ENCODE measurements at regions not wholly inside any gene's neighbourhood (a gene's known extent, or its start where the extent isn't known, plus 50 kb on each side); places are given as distances from the start of the nearest gene placed in this dataset.

DNA sequence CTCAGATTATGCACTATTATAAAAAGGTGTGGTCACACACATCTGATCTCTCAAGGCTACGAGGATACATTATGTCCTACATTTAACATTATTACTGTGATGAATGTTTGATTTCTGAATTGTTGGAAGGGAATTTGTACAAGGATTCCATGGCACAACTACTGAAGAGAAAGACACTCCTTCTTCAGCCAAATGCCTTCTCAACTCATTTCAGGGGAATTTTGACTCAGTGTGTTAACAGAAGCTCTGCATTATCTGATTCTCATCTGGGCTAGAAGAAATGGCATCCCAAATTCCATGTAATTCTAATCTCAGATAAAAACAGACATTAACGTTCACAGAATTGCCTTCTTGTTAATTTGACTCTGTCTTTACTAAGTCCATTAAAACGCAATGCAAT lies 477.7 kb downstream of the PDGFC start:
- TF ChIP-seq, protein P1, sequence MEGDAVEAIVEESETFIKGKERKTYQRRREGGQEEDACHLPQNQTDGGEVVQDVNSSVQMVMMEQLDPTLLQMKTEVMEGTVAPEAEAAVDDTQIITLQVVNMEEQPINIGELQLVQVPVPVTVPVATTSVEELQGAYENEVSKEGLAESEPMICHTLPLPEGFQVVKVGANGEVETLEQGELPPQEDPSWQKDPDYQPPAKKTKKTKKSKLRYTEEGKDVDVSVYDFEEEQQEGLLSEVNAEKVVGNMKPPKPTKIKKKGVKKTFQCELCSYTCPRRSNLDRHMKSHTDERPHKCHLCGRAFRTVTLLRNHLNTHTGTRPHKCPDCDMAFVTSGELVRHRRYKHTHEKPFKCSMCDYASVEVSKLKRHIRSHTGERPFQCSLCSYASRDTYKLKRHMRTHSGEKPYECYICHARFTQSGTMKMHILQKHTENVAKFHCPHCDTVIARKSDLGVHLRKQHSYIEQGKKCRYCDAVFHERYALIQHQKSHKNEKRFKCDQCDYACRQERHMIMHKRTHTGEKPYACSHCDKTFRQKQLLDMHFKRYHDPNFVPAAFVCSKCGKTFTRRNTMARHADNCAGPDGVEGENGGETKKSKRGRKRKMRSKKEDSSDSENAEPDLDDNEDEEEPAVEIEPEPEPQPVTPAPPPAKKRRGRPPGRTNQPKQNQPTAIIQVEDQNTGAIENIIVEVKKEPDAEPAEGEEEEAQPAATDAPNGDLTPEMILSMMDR (IDR thresholded peaks at IDR 0.05; ENCODE audit: low read length, missing control alignments), result no peak
- H3K4me3 ChIP-seq (replicated peaks; ENCODE audit: low read depth, low read length), result no peak overlapping the region
- no peak for DNase-seq (ENCODE audit: low read depth)

DNA sequence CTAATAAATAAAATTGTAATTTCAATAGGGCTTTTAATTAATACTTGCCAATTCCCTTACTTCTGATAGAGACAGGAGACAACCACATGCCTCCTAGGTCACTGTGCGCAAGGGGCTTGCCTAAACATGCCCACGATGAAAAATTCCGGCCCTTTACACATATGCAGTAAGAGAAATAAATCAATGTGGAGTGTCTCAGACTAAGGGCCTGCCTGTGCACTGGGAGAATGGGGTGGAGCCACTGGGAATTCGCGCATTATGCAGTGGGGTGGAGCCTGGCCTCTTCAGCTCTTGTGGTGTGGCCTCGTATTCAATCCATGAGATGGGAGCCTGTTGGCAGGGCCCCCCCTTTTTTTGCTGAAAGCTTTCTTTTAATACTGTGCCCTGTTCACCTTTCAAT lies 484.5 kb downstream of the PDGFC start:
- TF ChIP-seq, protein P1 (IDR thresholded peaks at IDR 0.05; ENCODE audit: low read length, missing control alignments), result no peak
- H3K4me3 ChIP-seq (replicated peaks; ENCODE audit: low read depth, low read length), result no peak overlapping the region
- no peak for DNase-seq (ENCODE audit: low read depth)

DNA sequence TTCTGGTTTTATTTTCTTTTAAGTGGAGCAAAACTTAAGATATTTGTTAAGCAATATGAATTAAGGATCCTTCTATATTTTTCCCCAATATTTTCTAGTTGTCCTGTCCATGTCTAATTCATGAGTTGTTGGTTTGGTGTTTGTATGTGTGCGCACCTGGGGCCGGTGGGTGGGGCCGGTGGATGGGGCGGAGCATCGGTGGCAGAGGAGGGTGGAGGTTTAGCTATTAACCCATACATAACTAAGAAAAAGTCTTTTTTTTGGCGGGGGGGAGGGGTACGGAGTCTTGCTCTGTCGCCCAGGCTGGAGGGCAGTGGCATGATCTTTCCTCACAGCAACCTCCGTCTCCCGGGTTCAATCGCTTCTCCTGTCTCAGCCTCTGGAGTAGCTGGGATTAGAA lies 489.8 kb downstream of the PDGFC start:
- TF ChIP-seq, protein P1 (IDR thresholded peaks at IDR 0.05; ENCODE audit: low read length, missing control alignments), result no peak
- no peak overlapping the region for H3K4me3 ChIP-seq (replicated peaks; ENCODE audit: low read depth, low read length)
- no peak for DNase-seq (ENCODE audit: low read depth)

DNA sequence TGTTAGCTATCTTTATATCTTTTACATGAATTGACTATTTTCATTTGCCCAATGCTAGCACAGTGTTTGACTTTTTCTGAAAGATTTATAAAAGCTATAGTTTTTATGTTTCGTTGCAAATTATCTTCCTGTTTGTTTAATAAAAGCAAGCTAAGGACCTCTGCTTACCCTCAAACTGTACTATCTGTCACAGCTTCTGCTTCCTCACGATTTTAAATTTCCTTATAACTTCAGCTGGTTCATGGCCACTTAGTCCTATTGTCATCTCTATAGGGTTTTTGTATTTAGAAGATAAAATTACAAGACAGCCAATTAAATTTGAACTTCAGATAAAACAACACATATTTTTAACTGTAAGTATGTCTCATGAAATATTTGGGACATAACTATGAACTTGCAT lies 494.0 kb downstream of the PDGFC start:
- TF ChIP-seq, protein P1 (IDR thresholded peaks at IDR 0.05; ENCODE audit: low read length, missing control alignments), result no peak
- H3K4me3 ChIP-seq (replicated peaks; ENCODE audit: low read depth, low read length), result no peak overlapping the region
- DNase-seq (ENCODE audit: low read depth), result no peak

DNA sequence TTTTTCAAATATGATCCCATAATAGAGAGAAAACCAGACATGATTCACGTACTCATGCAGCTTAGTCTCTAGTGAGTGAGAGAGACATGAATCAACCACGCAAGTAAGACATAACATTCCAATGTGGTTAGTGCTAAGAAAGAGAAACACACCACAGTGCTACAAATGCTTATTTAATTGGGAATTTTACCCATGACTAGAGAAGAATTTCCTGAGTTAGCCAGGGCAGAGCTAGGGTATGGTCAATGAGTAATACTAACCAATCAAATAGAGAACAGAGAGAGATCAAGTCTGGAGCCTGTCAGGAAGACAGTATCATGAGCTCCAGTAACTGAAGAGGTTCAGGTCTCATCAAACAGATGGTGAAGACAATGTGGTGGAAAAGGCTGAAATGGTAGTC lies 495.2 kb downstream of the PDGFC start:
- TF ChIP-seq, protein P1 (IDR thresholded peaks at IDR 0.05; ENCODE audit: low read length, missing control alignments), result no peak
- no peak overlapping the region for H3K4me3 ChIP-seq (replicated peaks; ENCODE audit: low read depth, low read length)
- DNase-seq (ENCODE audit: low read depth), result peak; percentile 90

DNA sequence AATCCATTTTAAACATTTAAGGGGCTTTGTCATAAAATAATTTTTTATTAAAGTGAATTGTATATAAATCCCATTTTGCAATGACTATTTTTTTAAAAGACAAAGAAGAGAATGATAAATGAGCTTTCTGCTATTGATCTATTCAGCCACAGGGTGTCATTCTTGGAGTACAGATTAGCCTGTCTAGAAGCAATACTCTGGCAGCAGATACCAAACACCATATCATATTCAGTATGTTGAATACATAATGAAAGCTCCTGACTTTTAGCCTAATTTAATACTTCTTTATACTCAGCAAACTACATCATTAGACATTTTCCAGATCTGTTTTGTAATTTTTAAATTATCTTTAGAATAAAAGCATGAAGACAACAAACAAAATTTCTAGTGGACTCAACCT lies 496.3 kb downstream of the PDGFC start:
- TF ChIP-seq, protein P1 (IDR thresholded peaks at IDR 0.05; ENCODE audit: low read length, missing control alignments), result peak; percentile 60
- DNase-seq (ENCODE audit: low read depth), result peak; percentile 83
- no peak overlapping the region for H3K4me3 ChIP-seq (replicated peaks; ENCODE audit: low read depth, low read length)

DNA sequence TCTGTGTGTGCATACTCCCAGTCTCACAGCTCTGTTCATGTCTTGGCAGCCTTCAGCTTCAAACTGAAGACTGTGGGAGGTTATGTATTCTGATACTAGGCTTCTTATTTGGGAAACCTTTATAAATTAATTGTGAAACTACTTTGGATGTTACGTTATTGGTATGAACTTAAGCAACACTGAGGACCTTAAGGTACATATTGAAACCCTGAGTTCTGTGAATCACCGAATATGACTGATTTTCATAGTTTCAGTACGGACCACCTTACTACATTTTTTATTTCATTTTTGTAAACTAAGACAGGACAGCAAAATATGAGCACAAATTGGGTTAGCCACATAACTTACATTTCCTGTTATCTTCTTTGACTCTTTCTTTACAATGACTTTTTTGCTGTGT lies 498.4 kb downstream of the PDGFC start:
- TF ChIP-seq, protein P1 (IDR thresholded peaks at IDR 0.05; ENCODE audit: low read length, missing control alignments), result no peak
- DNase-seq (ENCODE audit: low read depth), result peak; percentile 8
- no peak overlapping the region for H3K4me3 ChIP-seq (replicated peaks; ENCODE audit: low read depth, low read length)

All from fibroblast of pulmonary artery (primary cell).